ENCODE measurements at regions not wholly inside any gene's neighbourhood (a gene's known extent, or its start where the extent isn't known, plus 50 kb on each side); places are given as distances from the start of the nearest gene placed in this dataset.

DNA sequence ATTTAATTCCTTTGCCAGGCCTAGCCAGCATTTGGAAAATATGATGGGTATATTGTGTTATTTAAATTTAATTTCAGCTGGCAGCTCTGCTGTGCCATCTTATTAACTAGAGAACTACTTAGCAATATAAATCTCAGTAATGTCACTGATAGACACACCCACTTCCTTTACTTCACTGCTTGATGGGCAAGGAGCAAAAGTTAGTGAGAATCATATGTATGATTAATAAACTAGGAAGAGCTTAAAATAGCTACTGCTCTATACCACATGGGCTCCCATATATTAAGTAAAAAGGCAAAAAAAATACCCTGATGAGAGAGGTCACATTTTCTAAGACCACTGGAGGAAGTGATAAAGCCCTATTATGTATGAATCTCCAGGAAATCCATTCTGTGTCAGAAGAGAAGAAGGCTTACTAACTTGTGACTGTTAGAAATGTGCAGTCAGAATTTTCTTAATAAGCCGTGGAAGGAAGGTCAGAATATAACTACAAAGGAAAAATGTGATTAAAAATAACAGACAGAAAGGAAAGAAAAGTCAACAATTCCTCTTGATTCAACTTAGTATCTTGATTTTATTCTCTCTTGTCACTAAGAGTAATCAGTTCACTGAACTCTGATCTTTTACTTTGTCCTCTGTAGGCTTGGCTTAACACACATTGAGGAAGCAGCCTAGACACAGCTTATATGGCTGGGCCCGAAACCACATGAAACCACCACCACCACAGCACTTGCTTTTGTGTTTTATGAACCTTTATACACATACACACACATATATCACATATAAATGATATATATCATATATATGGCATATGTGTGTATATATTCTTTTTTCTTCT is 1233.9 kb upstream of the ALCAM start:
- H2AFZ ChIP-seq (ENCODE audit: low read depth, low read length) = no peak overlapping the region
- no peaks in the 10 kb centered on the region for H4K20me1 ChIP-seq (ENCODE audit: insufficient read depth, low read length)
- H3K4me2 ChIP-seq (ENCODE audit: insufficient read depth, low read length) = no peak overlapping the region
- H3K79me2 ChIP-seq (ENCODE audit: insufficient read depth, low read length) = no peaks in the 10 kb centered on the region
- H3K36me3 ChIP-seq (ENCODE audit: insufficient read depth, low read length) = no peaks in the 10 kb centered on the region
- no peak overlapping the region for H3K27ac ChIP-seq (ENCODE audit: low read length)
- no peak overlapping the region for H3K4me3 ChIP-seq (ENCODE audit: low read depth in 1 of 2, low read length in 2 of 2)
- no peaks in the 10 kb centered on the region for H3K27me3 ChIP-seq (ENCODE audit: insufficient read depth, low read length, poor library complexity)
- no peak overlapping the region for H3K9ac ChIP-seq (ENCODE audit: low read depth, low read length)
- H3K9me3 ChIP-seq (ENCODE audit: insufficient read depth, low read length, severe bottlenecking) = no peaks in the 10 kb centered on the region
- TF ChIP-seq CTCF (IDR thresholded peaks at IDR 0.05; ENCODE audit: borderline replicate concordance, extremely low read depth, low read length, poor library complexity, severe bottlenecking) = no peak
- no peak for TF ChIP-seq EZH2 (IDR thresholded peaks at IDR 0.05; ENCODE audit: borderline replicate concordance, low read depth, low read length, severe bottlenecking)
- no peak for DNase-seq
- ATAC-seq (ENCODE audit: insufficient read depth, low read depth) = no peak
- H3K4me1 ChIP-seq (ENCODE audit: insufficient read depth, low read length) = no peaks in the 10 kb centered on the region

DNA sequence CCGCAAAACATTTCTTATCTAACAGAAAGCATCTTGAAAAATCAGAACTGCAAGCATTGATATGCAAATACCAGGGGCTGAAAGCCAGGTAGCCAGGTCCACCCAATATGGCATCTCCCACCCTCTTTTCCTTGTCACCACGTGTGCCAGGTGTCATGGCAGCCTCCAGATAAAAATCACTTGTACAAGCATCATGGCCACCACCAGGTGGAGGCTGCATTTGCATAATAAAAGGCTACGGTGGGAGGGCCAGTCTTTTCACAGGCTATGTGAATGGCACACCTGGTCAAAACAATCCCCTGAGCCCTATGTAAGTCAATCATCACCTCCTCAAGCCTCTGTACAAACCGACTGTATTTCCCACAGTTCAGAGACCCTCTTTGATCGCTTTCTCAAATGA is 1233.1 kb upstream of the ALCAM start:
- H3K36me3 ChIP-seq (ENCODE audit: insufficient read depth, low read length) = no peaks in the 10 kb centered on the region
- H3K9me3 ChIP-seq (ENCODE audit: insufficient read depth, low read length, severe bottlenecking) = no peaks in the 10 kb centered on the region
- no peaks in the 10 kb centered on the region for H3K79me2 ChIP-seq (ENCODE audit: insufficient read depth, low read length)
- no peaks in the 10 kb centered on the region for H3K27me3 ChIP-seq (ENCODE audit: insufficient read depth, low read length, poor library complexity)
- no peaks in the 10 kb centered on the region for H3K4me1 ChIP-seq (ENCODE audit: insufficient read depth, low read length)
- H3K9ac ChIP-seq (ENCODE audit: low read depth, low read length) = no peak overlapping the region
- H3K27ac ChIP-seq (ENCODE audit: low read length) = no peak overlapping the region
- H3K4me2 ChIP-seq (ENCODE audit: insufficient read depth, low read length) = no peak overlapping the region
- H4K20me1 ChIP-seq (ENCODE audit: insufficient read depth, low read length) = no peaks in the 10 kb centered on the region
- TF ChIP-seq CTCF (IDR thresholded peaks at IDR 0.05; ENCODE audit: borderline replicate concordance, extremely low read depth, low read length, poor library complexity, severe bottlenecking) (no peak), EZH2 (IDR thresholded peaks at IDR 0.05; ENCODE audit: borderline replicate concordance, low read depth, low read length, severe bottlenecking) (no peak)
- DNase-seq = no peak
- no peak for ATAC-seq (ENCODE audit: insufficient read depth, low read depth)
- H3K4me3 ChIP-seq (ENCODE audit: low read depth in 1 of 2, low read length in 2 of 2) = no peak overlapping the region
- no peak overlapping the region for H2AFZ ChIP-seq (ENCODE audit: low read depth, low read length)

GRCh38 chr3:104137116-104137515 is 1229.6 kb upstream of the ALCAM start:
- H4K20me1 ChIP-seq (ENCODE audit: insufficient read depth, low read length) = no peaks in the 10 kb centered on the region
- H3K4me2 ChIP-seq (ENCODE audit: insufficient read depth, low read length) = no peak overlapping the region
- no peak overlapping the region for H2AFZ ChIP-seq (ENCODE audit: low read depth, low read length)
- TF ChIP-seq EZH2 (IDR thresholded peaks at IDR 0.05; ENCODE audit: borderline replicate concordance, low read depth, low read length, severe bottlenecking) (no peak), CTCF (IDR thresholded peaks at IDR 0.05; ENCODE audit: borderline replicate concordance, extremely low read depth, low read length, poor library complexity, severe bottlenecking) (no peak)
- H3K79me2 ChIP-seq (ENCODE audit: insufficient read depth, low read length) = no peaks in the 10 kb centered on the region
- no peak for DNase-seq
- no peaks in the 10 kb centered on the region for H3K9me3 ChIP-seq (ENCODE audit: insufficient read depth, low read length, severe bottlenecking)
- H3K9ac ChIP-seq (ENCODE audit: low read depth, low read length) = no peak overlapping the region
- H3K27me3 ChIP-seq (ENCODE audit: insufficient read depth, low read length, poor library complexity) = no peaks in the 10 kb centered on the region
- H3K27ac ChIP-seq (ENCODE audit: low read length) = no peak overlapping the region
- no peak overlapping the region for H3K4me3 ChIP-seq (ENCODE audit: low read depth in 1 of 2, low read length in 2 of 2)
- no peak for ATAC-seq (ENCODE audit: insufficient read depth, low read depth)
- H3K36me3 ChIP-seq (ENCODE audit: insufficient read depth, low read length) = no peaks in the 10 kb centered on the region
- no peaks in the 10 kb centered on the region for H3K4me1 ChIP-seq (ENCODE audit: insufficient read depth, low read length)
